ENCODE measurements at regions not wholly inside any gene's neighbourhood (a gene's known extent, or its start where the extent isn't known, plus 50 kb on each side); places are given as distances from the start of the nearest gene placed in this dataset.
"Not testable (repeated sequence)": the region's sequence is repeated elsewhere in the genome, so short reads cannot be mapped to it uniquely, and the experiment has no call there.

GRCh38 chr14:35213869-35214387 lies 78.3 kb upstream of the PSMA6 start:
- in situ Hi-C loops (cut with HindIII; ENCODE audit: low sequenced_read_pairs): no loop called here
- no peak for TF ChIP-seq CTCF (IDR thresholded peaks at IDR 0.05; ENCODE audit: low read depth, low read length)
- DNase-seq (ENCODE audit: low read depth, low spot score): peak; percentile 58

GRCh38 chr14:35214402-35214801 lies 77.8 kb upstream of the PSMA6 start:
- DNase-seq (ENCODE audit: low read depth, low spot score); in situ Hi-C loops (cut with HindIII; ENCODE audit: low sequenced_read_pairs); H3K4me3 ChIP-seq (ENCODE audit: low read depth, low read length): not testable (repeated sequence)

More at GRCh38 chr14:35213869-35214387, 78.3 kb upstream of the PSMA6 start:
- H3K4me3 ChIP-seq (ENCODE audit: low read depth, low read length): no peak overlapping the region

GRCh38 chr14:35215110-35215813 lies 76.9 kb upstream of the PSMA6 start:
- in situ Hi-C loops (cut with HindIII; ENCODE audit: low sequenced_read_pairs): no loop called here
- peak; percentile 80 for DNase-seq (ENCODE audit: low read depth, low spot score)
- peak; percentile 66 for TF ChIP-seq CTCF (IDR thresholded peaks at IDR 0.05; ENCODE audit: low read depth, low read length)
- no peak overlapping the region for H3K4me3 ChIP-seq (ENCODE audit: low read depth, low read length)

- in situ Hi-C loops (cut with HindIII; ENCODE audit: low sequenced_read_pairs); DNase-seq (ENCODE audit: low read depth, low spot score); H3K4me3 ChIP-seq (ENCODE audit: low read depth, low read length): not testable (repeated sequence)
These were observed 74.0 kb upstream of the PSMA6 start for GRCh38 chr14:35218176-35218575.

- no peak for TF ChIP-seq CTCF (IDR thresholded peaks at IDR 0.05; ENCODE audit: low read depth, low read length)
- in situ Hi-C loops (cut with HindIII; ENCODE audit: low sequenced_read_pairs): no loop called here
- DNase-seq (ENCODE audit: low read depth, low spot score): no peak
- H3K4me3 ChIP-seq (ENCODE audit: low read depth, low read length): no peak overlapping the region
These were observed 73.2 kb upstream of the PSMA6 start for GRCh38 chr14:35218963-35219362.

GRCh38 chr14:35220027-35220676 lies 72.0 kb upstream of the PSMA6 start:
- DNase-seq (ENCODE audit: low read depth, low spot score): no peak
- no peak overlapping the region for H3K4me3 ChIP-seq (ENCODE audit: low read depth, low read length)
- TF ChIP-seq CTCF (IDR thresholded peaks at IDR 0.05; ENCODE audit: low read depth, low read length): no peak
- in situ Hi-C loops (cut with HindIII; ENCODE audit: low sequenced_read_pairs): no loop called here

GRCh38 chr14:35220920-35221319 lies 71.3 kb upstream of the PSMA6 start:
- TF ChIP-seq CTCF (IDR thresholded peaks at IDR 0.05; ENCODE audit: low read depth, low read length): no peak
- in situ Hi-C loops (cut with HindIII; ENCODE audit: low sequenced_read_pairs): no loop called here
- H3K4me3 ChIP-seq (ENCODE audit: low read depth, low read length): no peak overlapping the region
- DNase-seq (ENCODE audit: low read depth, low spot score): no peak
